ENCODE measurements at regions not wholly inside any gene's neighbourhood (a gene's known extent, or its start where the extent isn't known, plus 50 kb on each side); places are given as distances from the start of the nearest gene placed in this dataset.
"Not testable (repeated sequence)": the region's sequence is repeated elsewhere in the genome, so short reads cannot be mapped to it uniquely, and the experiment has no call there.

GRCh38 chr9:75461183-75461582, 372.9 kb downstream of the OSTF1 start:
- DNase-seq, result no peak

GRCh38 chr9:75462866-75463265, 374.6 kb downstream of the OSTF1 start:
- no peak for DNase-seq

- no peak for DNase-seq
Observed at GRCh38 chr9:75463871-75464270, 375.6 kb downstream of the OSTF1 start.

GRCh38 chr9:75464726-75465125, 376.4 kb downstream of the OSTF1 start:
- DNase-seq, result no peak

- DNase-seq, result no peak
Observed at GRCh38 chr9:75467142-75467541, 378.8 kb downstream of the OSTF1 start.

GRCh38 chr9:75471549-75472114, 383.3 kb downstream of the OSTF1 start:
- DNase-seq, result no peak

GRCh38 chr9:75482566-75482965, 394.3 kb downstream of the OSTF1 start:
- DNase-seq, result no peak

- DNase-seq, result no peak
Observed at GRCh38 chr9:75483636-75484035, 395.3 kb downstream of the OSTF1 start.

GRCh38 chr9:75487856-75488718, 399.8 kb downstream of the OSTF1 start:
- no peak for DNase-seq

GRCh38 chr9:75488719-75489110, 400.4 kb downstream of the OSTF1 start:
- DNase-seq, result no peak

- DNase-seq, result no peak
Observed at GRCh38 chr9:75490326-75490725, 400.1 kb upstream of the PCSK5 start.

- DNase-seq, result no peak
Observed at GRCh38 chr9:75491533-75491932, 398.9 kb upstream of the PCSK5 start.

GRCh38 chr9:75499812-75500211, 390.7 kb upstream of the PCSK5 start:
- no peak for DNase-seq

- no peak for DNase-seq
Observed at GRCh38 chr9:75500479-75500878, 390.0 kb upstream of the PCSK5 start.

- DNase-seq, result not testable (repeated sequence)
Observed at GRCh38 chr9:75500940-75501339, 389.5 kb upstream of the PCSK5 start.

GRCh38 chr9:75504721-75505120, 385.8 kb upstream of the PCSK5 start:
- DNase-seq, result no peak

- no peak for DNase-seq
Observed at GRCh38 chr9:75505654-75506053, 384.8 kb upstream of the PCSK5 start.

GRCh38 chr9:75529463-75529862, 361.0 kb upstream of the PCSK5 start:
- no peak for DNase-seq

- DNase-seq, result no peak
Observed at GRCh38 chr9:75531588-75531987, 358.9 kb upstream of the PCSK5 start.

GRCh38 chr9:75532233-75533050, 358.0 kb upstream of the PCSK5 start:
- DNase-seq, result no peak

GRCh38 chr9:75539523-75539922, 350.9 kb upstream of the PCSK5 start:
- no peak for DNase-seq

GRCh38 chr9:75540185-75540584, 350.3 kb upstream of the PCSK5 start:
- DNase-seq, result no peak

- no peak for DNase-seq
Observed at GRCh38 chr9:75541734-75542133, 348.7 kb upstream of the PCSK5 start.

All from right kidney (tissue), 1 donor.